GM21381 (cell line): ENCODE measurements at regions not wholly inside any gene's neighbourhood (a gene's known extent, or its start where the extent isn't known, plus 50 kb on each side); places are given as distances from the start of the nearest gene placed in this dataset.
"Not testable (repeated sequence)": the region's sequence is repeated elsewhere in the genome, so short reads cannot be mapped to it uniquely, and the experiment has no call there.

Experiments used
- ATAC-seq: cut with Tn5 transposase; IDR thresholded peaks from one replicate; pipeline ENCODE4 v1.9.1; 2021; ENCODE audit warnings: mild to moderate bottlenecking, moderate library complexity; ENCODE audit not compliant: unreplicated experiment

DNA sequence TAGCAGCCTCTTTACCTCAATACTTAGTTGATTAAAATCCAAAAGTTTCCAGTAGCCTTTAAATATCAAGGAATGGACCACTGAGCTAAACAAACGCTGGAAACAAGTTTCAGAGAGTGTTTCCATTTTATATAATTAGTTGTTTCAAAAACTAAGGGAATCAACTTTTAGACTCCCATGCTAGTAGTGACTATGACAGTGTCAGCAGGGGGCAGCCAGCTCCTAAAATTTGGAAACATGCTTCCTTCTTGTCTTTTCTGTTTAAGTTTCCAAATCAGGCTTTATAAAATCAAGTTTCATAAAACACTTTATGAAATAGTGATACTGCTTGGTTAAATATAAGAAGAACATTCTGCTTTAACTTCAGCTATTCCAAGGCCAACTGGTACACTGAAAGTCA lies 138.2 kb upstream of the TMEM229A start:
- no peak for ATAC-seq

DNA sequence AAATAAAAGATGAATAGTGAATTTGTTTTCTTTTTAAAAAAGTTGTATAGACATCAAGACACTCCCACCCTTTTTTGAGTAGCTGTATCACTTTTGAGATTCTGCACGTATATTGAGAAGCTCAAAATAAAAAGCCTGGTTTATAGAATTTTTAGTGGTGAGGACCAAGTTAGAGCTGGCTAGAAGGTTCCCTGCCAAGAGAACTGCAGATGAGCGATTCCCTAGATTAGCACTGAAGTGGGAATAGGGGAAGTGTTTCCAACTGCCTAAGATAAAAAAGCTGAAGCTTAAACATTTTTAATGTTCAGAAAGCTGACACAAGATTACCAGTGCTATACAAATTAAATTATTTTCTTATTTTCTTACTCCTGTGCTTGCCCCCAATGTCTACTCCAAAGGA lies 135.7 kb upstream of the TMEM229A start:
- no peak for ATAC-seq

DNA sequence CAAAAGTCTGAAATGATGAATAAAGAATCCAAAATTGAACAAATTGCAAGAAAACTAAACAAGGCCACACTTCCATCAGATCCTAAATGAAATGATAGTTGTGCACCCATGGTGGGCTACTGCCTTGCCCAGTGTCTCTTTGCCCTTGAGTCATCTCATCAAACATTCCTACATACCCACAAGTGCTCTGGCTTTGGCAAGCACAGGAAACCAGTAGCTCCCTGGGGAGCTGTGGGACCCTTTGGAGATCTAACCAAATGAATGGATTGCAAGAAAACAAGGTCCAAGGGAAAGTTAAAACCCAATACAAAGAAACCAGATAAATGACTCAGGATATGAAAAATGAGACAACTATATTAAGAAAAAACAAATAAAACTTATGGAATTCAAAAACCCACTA lies 129.8 kb upstream of the TMEM229A start:
- ATAC-seq: no peak

DNA sequence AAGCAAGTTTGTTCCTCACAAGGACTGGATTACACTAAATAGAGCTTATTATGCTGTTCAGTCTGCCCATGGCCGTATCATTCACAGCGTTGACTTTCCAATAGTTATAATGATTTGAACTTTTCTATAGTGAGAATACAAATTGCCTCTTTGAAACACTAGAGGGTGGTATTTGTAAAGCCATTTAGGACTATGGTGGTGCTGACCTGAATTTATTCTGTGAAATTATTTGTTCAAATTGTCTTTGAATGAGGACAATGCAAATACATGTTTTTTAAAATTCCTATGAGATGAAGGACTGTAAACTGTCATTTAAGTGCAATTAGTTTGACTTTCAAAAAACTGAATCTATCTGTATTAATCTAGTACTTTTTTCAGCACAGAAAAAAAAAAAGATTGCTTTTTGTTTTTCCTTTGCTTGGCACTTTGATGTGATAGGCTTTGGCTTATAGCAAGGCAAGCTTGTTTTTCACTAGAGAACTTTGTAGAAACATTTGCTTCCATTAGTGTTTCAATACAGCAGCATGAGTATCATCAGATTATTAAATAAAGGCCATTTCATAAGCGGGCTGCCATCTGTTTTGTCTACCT lies 122.7 kb upstream of the TMEM229A start:
- ATAC-seq: no peak

DNA sequence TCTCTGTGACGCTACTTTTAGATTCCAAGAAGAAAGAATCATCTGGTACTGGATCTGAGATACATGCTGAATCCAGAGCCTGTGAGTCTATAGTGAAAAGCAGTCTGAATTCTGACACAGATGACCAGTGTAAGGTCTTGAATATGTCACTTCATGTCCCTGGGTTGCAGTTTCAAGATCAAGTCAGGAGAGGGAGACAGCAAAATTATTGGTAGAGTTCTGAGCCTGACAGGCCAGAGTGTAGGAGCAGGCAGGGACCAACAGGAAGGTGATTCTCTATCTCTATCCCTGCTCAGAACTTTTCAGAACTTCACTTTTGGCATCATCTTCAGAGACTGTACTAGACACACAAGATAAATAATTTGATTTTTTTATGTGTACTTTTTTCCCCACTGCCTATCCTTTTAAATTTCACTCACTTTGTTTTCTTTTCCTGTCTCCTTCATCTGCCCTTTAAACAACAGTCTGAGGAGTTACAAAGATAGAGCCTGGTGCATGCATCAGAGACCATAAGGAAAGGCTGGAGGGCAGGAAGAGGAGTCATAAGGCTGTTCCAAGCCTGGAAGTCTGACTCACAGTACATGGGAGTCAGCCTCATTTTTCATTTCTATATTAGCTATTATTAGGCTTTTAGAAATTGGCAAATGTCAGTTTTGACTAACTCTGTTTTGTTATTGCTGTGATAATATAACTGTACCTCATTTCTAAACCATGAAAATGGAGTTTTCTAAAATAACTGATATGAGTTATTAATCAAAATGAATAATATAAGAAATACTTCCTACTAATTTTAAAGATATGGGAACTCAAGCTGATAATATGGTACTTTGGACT lies 120.2 kb upstream of the TMEM229A start:
- no peak for ATAC-seq

DNA sequence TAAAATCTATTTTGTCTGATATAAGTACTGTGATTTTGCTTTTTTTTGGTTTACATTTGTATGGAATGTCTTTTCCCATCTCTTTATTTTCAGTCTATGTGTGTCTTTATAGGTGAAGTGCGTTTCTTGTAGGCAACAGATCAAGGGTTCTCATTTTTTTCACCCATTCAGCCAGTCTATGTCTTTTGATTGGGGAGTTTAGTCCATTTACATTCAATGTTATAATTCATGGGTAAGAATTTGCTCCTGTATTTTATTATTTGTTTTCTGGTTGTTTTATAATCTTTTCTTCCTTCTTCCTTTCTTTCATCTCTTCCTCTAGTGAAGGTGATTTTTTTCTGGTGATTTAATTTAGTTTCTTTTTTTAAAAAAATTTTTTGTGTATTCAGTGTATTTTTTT lies 104.8 kb upstream of the TMEM229A start:
- no peak for ATAC-seq

DNA sequence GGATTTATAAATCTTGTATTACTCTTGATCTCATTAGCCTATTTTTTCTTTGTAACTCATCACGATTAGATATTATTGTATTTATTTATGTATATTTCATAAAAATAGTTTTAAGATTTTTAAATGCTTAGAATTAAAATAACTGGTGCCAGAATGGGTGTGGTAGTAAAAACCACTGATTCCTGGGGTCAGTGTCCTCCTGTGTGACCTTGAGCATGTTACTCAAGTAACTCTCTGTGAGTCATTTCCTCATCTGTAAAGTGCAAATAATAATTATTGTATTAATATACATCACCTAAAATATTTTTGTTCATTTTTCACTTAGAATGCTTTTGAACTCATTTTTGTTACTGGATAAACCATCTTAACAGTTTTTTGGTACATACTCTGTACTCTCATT lies 91.3 kb upstream of the TMEM229A start:
- no peak for ATAC-seq

DNA sequence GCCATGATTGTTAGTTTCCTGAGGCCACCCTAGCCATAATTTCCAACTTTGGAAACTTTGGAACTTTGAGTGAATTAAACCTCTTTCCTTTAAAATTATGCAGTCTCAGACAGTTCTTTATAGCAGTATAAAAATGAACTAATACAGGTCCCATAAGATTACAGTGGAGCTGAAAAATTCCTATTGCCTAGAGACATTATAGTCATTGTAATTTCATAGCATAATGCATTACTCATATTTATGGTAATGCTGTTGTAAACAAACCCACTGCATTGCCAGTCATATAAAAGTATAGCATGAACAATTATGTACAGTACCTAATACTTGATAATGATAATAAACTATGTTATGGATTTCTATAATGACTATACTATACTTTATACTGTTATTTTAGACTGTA lies 88.0 kb upstream of the TMEM229A start:
- no peak for ATAC-seq

DNA sequence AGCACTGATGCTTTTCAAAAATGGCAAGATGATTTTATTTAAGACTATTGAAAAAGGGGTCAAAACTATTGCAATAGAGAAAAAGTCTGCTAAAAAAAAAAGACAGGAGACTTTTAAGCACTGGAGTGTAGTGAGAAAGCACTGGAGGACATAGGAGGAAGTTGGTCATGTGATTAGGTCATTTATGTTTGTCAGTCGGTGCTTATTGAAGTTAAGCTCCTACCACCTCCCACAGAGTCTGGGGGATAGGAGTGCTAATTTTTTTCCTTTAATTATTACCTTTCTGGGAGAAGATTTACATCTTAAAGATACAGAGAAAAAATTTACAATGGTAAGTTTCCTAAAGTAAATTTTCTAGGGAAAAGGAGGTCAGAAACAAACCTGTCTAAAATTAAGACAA lies 80.2 kb upstream of the TMEM229A start:
- no peak for ATAC-seq

DNA sequence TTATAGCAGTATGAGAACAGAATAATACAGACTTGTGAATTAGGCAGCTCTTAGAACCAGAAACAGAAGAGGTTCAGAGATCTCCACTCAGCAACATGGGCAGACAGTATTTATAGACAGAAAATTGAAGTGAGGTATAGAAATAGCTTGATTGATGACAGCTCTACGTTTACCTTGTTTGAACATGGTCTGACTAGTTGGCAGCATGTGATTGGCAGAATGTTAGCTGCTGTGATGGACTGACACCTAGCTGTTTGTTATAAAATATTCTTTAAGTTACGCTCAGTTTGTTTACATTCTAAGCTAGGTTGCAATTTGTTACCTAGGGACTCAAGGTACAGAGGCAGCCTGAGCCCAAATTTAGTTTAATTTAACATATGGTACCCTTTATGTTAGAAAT lies 73.7 kb upstream of the TMEM229A start:
- no peak for ATAC-seq

DNA sequence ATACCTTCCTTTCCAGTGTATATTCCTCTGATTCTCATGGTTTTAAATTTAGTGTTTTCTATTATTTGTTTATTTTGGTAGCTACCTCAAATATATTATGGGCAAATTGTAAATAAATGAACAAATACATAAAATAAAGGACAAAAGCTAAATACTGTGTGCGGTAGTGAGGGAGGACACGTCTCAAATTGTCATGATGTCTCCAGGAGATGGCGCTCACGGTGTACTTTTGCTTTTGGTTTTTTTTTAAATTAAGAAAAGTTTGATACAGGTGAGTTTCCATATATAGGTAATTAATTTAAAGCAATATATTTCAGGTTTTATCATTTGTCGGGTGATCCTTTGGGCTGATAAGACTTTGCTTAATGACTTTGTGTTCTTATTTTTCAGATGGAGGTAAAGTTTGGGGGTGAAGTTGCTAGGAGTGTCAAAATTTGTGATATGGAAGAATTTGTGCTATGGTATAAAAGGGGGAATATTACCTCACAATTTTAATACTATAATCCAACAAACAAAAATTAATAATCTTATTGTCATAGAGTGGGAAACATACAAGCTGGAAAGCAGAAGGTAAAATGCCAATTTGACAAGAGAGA lies 68.4 kb upstream of the TMEM229A start:
- ATAC-seq: no peak

DNA sequence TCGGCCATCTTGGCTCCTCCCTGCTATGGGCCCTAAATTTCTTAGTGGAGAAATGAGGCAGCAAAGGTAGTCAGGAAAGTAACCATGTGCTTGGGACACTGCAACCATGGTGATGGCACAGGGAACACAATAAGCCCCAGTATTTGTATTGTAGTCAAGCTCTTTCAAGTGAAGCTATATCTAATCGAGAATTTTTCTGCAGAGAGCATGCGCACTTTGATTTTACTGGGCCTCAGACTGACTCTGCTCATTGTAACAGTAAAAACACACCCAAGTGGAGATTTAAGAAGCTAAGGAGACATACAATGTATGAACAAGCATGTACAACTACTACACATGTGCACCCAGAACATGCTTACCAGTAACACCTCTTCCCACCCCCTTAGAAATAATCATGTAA lies 67.3 kb upstream of the TMEM229A start:
- no peak for ATAC-seq

DNA sequence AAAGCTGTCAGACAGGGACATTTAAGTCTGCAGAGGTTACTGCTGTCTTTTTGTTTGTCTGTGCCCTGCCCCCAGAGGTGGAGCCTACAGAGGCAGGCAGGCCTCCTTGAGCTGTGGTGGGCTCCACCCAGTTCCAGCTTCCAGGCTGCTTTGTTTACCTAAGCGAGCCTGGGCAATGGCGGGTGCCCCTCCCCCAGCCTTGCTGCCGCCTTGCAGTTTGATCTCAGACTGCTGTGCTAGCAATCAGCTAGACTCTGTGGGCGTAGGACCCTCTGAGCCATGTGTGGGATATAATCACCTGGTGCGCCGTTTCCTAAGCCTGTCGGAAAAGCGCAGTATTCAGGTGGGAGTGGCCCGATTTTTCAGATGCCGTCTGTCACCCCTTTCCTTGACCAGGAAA lies 66.7 kb upstream of the TMEM229A start:
- ATAC-seq: not testable (repeated sequence)

DNA sequence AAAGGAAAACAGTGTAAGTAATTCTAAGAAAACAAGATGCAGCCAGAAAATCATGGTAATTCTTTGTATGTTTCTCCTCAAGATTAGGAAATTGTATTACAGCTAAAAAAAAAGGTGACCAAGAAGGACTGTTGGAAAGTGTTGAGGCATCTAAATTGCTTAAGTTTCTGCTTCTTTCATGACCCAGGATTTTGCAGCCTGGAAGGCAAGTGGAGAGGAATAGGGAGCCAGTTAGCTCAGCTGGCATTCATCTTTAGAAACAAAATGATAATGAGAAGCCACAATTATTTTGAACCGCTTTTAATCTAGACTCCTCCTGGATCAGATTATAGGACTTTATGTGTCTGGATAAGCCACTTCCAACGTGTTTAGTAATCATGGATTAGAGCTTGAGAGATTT lies 56.8 kb upstream of the TMEM229A start:
- ATAC-seq: no peak

DNA sequence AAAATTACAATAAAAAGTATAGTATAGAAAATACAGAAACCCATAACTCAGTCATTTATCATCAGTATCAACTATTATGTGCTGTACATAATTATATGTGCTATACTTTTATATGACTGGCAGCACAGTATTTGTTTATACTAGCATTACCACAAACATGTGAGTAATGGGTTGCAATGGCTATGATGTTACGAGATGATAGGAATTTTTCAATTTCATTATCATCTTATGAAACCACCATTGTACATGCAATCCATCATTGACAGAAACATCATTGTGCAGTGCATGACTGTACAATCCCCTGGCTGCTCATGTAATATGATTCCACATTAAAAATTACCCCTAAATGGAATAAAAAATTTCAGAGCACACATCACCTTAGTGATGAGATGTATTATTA lies 55.7 kb upstream of the TMEM229A start:
- ATAC-seq: no peak

DNA sequence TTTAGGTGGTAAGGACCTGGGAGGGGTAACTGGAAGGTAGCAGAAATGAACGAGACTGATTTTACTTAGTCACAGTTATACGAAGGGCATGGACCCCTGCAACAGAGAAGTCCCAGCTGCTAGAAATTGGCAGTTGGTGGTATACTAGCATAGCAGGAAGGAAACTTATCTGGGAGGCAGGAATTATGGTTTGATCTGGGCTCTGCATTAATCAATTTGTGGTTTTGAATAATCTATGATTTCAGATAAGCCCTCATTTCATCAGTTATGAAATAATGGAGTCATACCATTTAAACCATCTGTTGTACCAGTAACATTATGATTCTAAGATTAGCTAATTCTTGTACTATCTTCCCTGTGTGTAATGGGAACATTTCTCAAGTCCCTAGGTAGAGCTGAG lies 54.0 kb upstream of the TMEM229A start:
- ATAC-seq: no peak

DNA sequence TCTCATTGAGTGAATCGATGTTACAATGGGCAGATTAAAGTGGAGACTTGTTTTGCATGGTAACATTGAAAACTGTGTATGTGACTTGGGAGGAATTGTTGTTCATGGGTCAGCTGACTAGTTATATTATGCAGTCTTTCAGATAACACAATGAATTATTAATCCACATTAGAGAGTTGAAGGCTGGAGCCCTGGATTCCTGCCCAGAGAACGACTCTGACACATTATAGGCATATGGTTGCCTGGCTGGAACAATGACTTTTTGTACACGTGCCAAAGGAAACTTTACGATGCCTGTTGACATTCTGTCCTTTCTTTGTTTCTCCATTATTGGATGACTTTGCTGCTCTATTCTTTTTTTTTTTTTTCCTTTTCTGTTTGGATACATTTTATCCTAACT lies 52.3 kb upstream of the TMEM229A start:
- no peak for ATAC-seq

DNA sequence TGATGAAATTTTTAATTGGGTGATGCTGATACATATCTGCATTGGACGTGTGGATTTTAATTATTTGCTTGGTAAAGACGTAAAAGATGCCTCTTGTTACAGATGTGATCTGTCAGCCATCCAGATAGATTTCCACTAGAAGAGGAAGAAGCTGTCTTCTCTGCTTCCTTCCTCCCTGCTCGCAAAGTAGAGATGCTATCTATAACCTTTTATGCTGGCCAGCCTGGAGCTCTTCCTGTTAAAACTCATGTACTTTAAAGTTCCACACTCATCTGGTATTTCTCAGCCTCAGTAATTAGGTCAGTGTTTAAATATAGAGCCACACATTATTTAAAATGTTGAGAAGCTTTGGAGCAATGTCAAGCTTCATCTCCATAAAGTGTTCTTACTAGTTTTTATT lies 51.2 kb upstream of the TMEM229A start:
- ATAC-seq: no peak
